Caco-2 (cell line): ENCODE measurements at regions not wholly inside any gene's neighbourhood (a gene's known extent, or its start where the extent isn't known, plus 50 kb on each side); places are given as distances from the start of the nearest gene placed in this dataset.
"Not testable (repeated sequence)": the region's sequence is repeated elsewhere in the genome, so short reads cannot be mapped to it uniquely, and the experiment has no call there.

Experiments
- BruUV-seq: library from RNA; stranded (reverse); fragments of 400-500 nt; replicated peaks from 2 replicates; lab custom pipeline; 2021; lab: Mats Ljungman, UMichigan
- CTCF ChIA-PET: fragments of 300-600 bp; sonication (Branson Sonifier 250); formaldehyde crosslinking; loops from one replicate; lab custom pipeline; 2022; ENCODE audit warnings: antibody characterized with exemption; lab: Charles Lee
- POLR2A ChIA-PET: fragments of 300-600 bp; sonication (Branson Sonifier 250); formaldehyde crosslinking; loops from one replicate; lab custom pipeline; 2022; ENCODE audit warnings: antibody characterized with exemption; lab: Charles Lee
- DNase-seq, 2 experiments: peaks; one replicate each; pipeline versions ENCODE4 v3.0.0 to v3.0.0-alpha.2; 2020 to 2022
- H3K27me3 ChIP-seq: replicated peaks from 2 replicates; pipeline ENCODE4 v1.6.0; 2011; ENCODE audit warnings: low read length; ENCODE audit not compliant: control insufficient read depth, insufficient read depth
- H3K36me3 ChIP-seq: 2 replicates; pipeline ENCODE4 v1.5.1; 2011; ENCODE audit warnings: low read length; ENCODE audit not compliant: control insufficient read depth, insufficient read depth
- H3K4me1 ChIP-seq: fragments of 250-450 bp; sonication (Bioruptor Pico); 2 replicates; pipeline ENCODE4 v1.5.1; 2020; ENCODE audit warnings: mild to moderate bottlenecking
- H3K4me3 ChIP-seq: 2 replicates; pipeline ENCODE4 v1.5.1; 2011; ENCODE audit warnings: low read depth, mild to moderate bottlenecking, control low read depth, low read length
- H3K9me3 ChIP-seq: fragments of 250-450 bp; sonication (Bioruptor Pico); 2 replicates; pipeline ENCODE4 v1.5.1; 2020; ENCODE audit warnings: mild to moderate bottlenecking, moderate library complexity
- H3K27ac Mint-ChIP-seq: one replicate; pipeline ENCODE4 v1.8.0; 2022; ENCODE audit warnings: mixed read lengths; ENCODE audit not compliant: unreplicated experiment
- H3K27me3 Mint-ChIP-seq: one replicate; pipeline ENCODE4 v1.8.0; 2022; ENCODE audit warnings: mixed read lengths; ENCODE audit not compliant: insufficient read depth, unreplicated experiment
- H3K36me3 Mint-ChIP-seq: one replicate; pipeline ENCODE4 v1.8.0; 2022; ENCODE audit warnings: mild to moderate bottlenecking, mixed read lengths; ENCODE audit not compliant: insufficient read depth, unreplicated experiment
- H3K4me1 Mint-ChIP-seq: one replicate; pipeline ENCODE4 v1.8.0; 2022; ENCODE audit warnings: low read depth, mixed read lengths; ENCODE audit not compliant: unreplicated experiment
- H3K4me3 Mint-ChIP-seq: one replicate; pipeline ENCODE4 v1.8.0; 2022; ENCODE audit warnings: mild to moderate bottlenecking, moderate library complexity, mixed read lengths; ENCODE audit not compliant: unreplicated experiment
- H3K9me3 Mint-ChIP-seq: one replicate; pipeline ENCODE4 v1.8.0; 2022; ENCODE audit warnings: mixed read lengths; ENCODE audit not compliant: unreplicated experiment
- intact Hi-C: fragments of 100-400 bp; cut with micrococcal nuclease; formaldehyde crosslinking; loops from one replicate; pipeline ENCODE4 v1.10.0; 2022; ENCODE audit not compliant: unreplicated experiment
- TF ChIP-seq, protein P1 (sequence below), 2 experiments: fragments of 200-600 bp in 1 of 2; IDR thresholded peaks; 1 replicate in 1 of 2; 2 replicates in 1 of 2; pipeline versions ENCODE4 v1.5.1 to v1.8.0; 2011 to 2022; ENCODE audit warnings: antibody characterized with exemption in 1 of 2, control low read depth in 1 of 2, inconsistent platforms in 1 of 2, low read depth in 1 of 2, low read length in 1 of 2, mild to moderate bottlenecking in 1 of 2, moderate library complexity in 1 of 2; ENCODE audit not compliant: insufficient read depth in 1 of 2, severe bottlenecking in 1 of 2, unreplicated experiment in 1 of 2

- Mint-ChIP-seq H3K9me3 (no peaks in the 10 kb centered on the region), H3K27ac (peak overlapping the region; percentile 89), H3K4me1 (peaks cover 27% of the 10 kb centered on the region), H3K36me3 (peaks cover 14% of the 10 kb centered on the region), H3K4me3 (peak overlapping the region; percentile 3), H3K27me3 (no peaks in the 10 kb centered on the region)
- POLR2A ChIA-PET = no interaction called here
- Histone ChIP-seq H3K36me3 (no peaks in the 10 kb centered on the region), H3K4me3 (no peak overlapping the region), H3K4me1 (peaks cover 38% of the 10 kb centered on the region), H3K27me3 (no peaks in the 10 kb centered on the region), H3K9me3 (no peaks in the 10 kb centered on the region)
- peak; percentile 53 to 58 for DNase-seq
- BruUV-seq = no TSS peak
- intact Hi-C loops = no loop called here
- CTCF ChIA-PET = interaction anchor here (1.1 kb wide), 1 partner anchor 48 kb away, joined by 3 read pairs; no protein-coding TSS in a partner anchor
- TF ChIP-seq, protein P1, sequence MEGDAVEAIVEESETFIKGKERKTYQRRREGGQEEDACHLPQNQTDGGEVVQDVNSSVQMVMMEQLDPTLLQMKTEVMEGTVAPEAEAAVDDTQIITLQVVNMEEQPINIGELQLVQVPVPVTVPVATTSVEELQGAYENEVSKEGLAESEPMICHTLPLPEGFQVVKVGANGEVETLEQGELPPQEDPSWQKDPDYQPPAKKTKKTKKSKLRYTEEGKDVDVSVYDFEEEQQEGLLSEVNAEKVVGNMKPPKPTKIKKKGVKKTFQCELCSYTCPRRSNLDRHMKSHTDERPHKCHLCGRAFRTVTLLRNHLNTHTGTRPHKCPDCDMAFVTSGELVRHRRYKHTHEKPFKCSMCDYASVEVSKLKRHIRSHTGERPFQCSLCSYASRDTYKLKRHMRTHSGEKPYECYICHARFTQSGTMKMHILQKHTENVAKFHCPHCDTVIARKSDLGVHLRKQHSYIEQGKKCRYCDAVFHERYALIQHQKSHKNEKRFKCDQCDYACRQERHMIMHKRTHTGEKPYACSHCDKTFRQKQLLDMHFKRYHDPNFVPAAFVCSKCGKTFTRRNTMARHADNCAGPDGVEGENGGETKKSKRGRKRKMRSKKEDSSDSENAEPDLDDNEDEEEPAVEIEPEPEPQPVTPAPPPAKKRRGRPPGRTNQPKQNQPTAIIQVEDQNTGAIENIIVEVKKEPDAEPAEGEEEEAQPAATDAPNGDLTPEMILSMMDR (IDR thresholded peaks at IDR 0.05; ENCODE audit: insufficient read depth in 1 of 2, low read depth in 1 of 2, low read length in 1 of 2, severe bottlenecking in 1 of 2, unreplicated experiment in 1 of 2) = no peak
Measured at GRCh38 chr6:71681234-71681867, 205.0 kb upstream of the RIMS1 start.

GRCh38 chr6:71686021-71686677 lies 200.2 kb upstream of the RIMS1 start:
- POLR2A ChIA-PET, DNase-seq, BruUV-seq, H3K9me3 ChIP-seq, H3K9me3 Mint-ChIP-seq, H3K27ac Mint-ChIP-seq, H3K36me3 ChIP-seq, intact Hi-C loops, H3K27me3 ChIP-seq, H3K4me3 Mint-ChIP-seq, CTCF ChIA-PET, H3K27me3 Mint-ChIP-seq, H3K4me3 ChIP-seq: not testable (repeated sequence)
- H3K4me1 ChIP-seq = peaks cover 14% of the 10 kb centered on the region
- Mint-ChIP-seq H3K4me1 (peaks cover 14% of the 10 kb centered on the region), H3K36me3 (peaks cover 12% of the 10 kb centered on the region)

GRCh38 chr6:71698702-71699101 lies 187.6 kb upstream of the RIMS1 start:
- H3K9me3 Mint-ChIP-seq = peaks cover 12% of the 10 kb centered on the region
- intact Hi-C loops = no loop called here
- H3K4me1 ChIP-seq = no peaks in the 10 kb centered on the region
- H3K4me3 Mint-ChIP-seq = no peak overlapping the region
- ChIA-PET CTCF (no interaction called here), POLR2A (no interaction called here)
- DNase-seq = no peak
- H3K9me3 ChIP-seq = no peaks in the 10 kb centered on the region
- H3K27me3 Mint-ChIP-seq = no peaks in the 10 kb centered on the region
- no peaks in the 10 kb centered on the region for H3K27me3 ChIP-seq
- H3K27ac Mint-ChIP-seq = no peak overlapping the region
- no peaks in the 10 kb centered on the region for H3K36me3 ChIP-seq
- TF ChIP-seq, protein P1 (IDR thresholded peaks at IDR 0.05; ENCODE audit: insufficient read depth in 1 of 2, low read depth in 1 of 2, low read length in 1 of 2, severe bottlenecking in 1 of 2, unreplicated experiment in 1 of 2) = no peak
- H3K36me3 Mint-ChIP-seq = no peaks in the 10 kb centered on the region
- no peaks in the 10 kb centered on the region for H3K4me1 Mint-ChIP-seq
- no peak overlapping the region for H3K4me3 ChIP-seq
- no TSS peak for BruUV-seq
